ENCODE measurements at regions not wholly inside any gene's neighbourhood (a gene's known extent, or its start where the extent isn't known, plus 50 kb on each side); places are given as distances from the start of the nearest gene placed in this dataset.

DNA sequence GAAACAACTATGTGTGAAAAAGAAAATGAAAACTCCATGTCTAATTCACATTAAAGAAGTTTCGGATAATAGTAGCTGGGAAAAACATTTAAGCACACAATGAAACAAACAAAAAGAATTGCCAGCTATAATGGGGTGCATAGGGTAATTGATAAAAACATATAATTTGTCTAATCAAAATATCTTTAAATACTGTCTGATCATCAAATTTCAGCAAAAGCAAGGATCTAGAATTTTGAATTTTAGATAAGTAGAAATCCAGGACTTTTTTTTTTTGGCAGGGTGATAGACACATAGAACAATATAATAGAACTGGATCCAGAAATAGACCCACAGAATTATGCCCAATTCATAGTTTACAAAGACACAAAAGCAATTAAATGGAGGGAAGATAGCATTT lies 585.0 kb downstream of the TAF11L14 start:
- TF ChIP-seq, protein P1, sequence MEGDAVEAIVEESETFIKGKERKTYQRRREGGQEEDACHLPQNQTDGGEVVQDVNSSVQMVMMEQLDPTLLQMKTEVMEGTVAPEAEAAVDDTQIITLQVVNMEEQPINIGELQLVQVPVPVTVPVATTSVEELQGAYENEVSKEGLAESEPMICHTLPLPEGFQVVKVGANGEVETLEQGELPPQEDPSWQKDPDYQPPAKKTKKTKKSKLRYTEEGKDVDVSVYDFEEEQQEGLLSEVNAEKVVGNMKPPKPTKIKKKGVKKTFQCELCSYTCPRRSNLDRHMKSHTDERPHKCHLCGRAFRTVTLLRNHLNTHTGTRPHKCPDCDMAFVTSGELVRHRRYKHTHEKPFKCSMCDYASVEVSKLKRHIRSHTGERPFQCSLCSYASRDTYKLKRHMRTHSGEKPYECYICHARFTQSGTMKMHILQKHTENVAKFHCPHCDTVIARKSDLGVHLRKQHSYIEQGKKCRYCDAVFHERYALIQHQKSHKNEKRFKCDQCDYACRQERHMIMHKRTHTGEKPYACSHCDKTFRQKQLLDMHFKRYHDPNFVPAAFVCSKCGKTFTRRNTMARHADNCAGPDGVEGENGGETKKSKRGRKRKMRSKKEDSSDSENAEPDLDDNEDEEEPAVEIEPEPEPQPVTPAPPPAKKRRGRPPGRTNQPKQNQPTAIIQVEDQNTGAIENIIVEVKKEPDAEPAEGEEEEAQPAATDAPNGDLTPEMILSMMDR (IDR thresholded peaks at IDR 0.05), result no peak
- no peak for TF ChIP-seq POLR2A (IDR thresholded peaks at IDR 0.05)
